ENCODE measurements at regions not wholly inside any gene's neighbourhood (a gene's known extent, or its start where the extent isn't known, plus 50 kb on each side); places are given as distances from the start of the nearest gene placed in this dataset.

DNA sequence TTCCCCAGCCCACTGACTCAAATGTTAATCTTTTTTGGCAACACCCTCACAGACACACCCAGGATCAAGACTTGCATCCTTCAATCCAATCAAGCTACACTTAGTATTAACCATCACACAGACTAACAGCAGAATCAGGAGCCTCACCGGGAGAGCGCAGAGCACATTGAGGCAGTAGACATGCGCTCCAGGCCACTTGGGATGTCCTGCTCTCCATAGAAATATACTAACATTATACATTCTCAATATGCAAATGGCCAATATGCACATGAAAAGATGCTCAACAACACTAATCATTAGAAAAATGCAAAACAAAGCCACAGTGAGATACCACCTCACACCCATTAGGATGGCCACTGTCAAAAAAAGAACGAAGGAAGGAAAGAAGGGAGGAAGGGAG, 135.0 kb upstream of the KCNE2 start:
- no peak overlapping the region for H3K27ac ChIP-seq (ENCODE audit: extremely low read depth, low read depth, low read length)
- no peaks in the 10 kb centered on the region for H3K36me3 ChIP-seq (ENCODE audit: control insufficient read depth in 2 of 2, insufficient read depth in 1 of 2, low read length in 2 of 2)
- no peaks in the 10 kb centered on the region for H3K4me1 ChIP-seq (ENCODE audit: control insufficient read depth, insufficient read depth, low read length)
- TF ChIP-seq REST (tag by site-specific recombination; IDR thresholded peaks at IDR 0.05) (no peak), KLF17 (tag by site-specific recombination; IDR thresholded peaks at IDR 0.05) (no peak), MEIS1 (CRISPR knock-in tag; IDR thresholded peaks at IDR 0.05; ENCODE audit: borderline replicate concordance) (no peak), ZNF280D (tag by site-specific recombination; IDR thresholded peaks at IDR 0.05) (no peak), ZNF623 (tag by site-specific recombination; IDR thresholded peaks at IDR 0.05) (no peak), ZNF660 (tag by site-specific recombination; IDR thresholded peaks at IDR 0.05) (no peak), ZNF792 (tag by site-specific recombination; IDR thresholded peaks at IDR 0.05) (no peak), ZFP3 (tag by site-specific recombination; IDR thresholded peaks at IDR 0.05; ENCODE audit: low read depth) (no peak), PRDM1 (tag by site-specific recombination; IDR thresholded peaks at IDR 0.05) (no peak)
- TF ChIP-seq, protein P1, sequence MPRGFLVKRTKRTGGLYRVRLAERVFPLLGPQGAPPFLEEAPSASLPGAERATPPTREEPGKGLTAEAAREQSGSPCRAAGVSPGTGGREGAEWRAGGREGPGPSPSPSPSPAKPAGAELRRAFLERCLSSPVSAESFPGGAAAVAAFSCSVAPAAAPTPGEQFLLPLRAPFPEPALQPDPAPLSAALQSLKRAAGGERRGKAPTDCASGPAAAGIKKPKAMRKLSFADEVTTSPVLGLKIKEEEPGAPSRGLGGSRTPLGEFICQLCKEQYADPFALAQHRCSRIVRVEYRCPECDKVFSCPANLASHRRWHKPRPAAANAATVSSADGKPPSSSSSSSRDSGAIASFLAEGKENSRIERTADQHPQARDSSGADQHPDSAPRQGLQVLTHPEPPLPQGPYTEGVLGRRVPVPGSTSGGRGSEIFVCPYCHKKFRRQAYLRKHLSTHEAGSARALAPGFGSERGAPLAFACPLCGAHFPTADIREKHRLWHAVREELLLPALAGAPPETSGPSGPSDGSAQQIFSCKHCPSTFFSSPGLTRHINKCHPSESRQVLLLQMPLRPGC (tag by site-specific recombination; IDR thresholded peaks at IDR 0.05): no peak
- H3K9me3 ChIP-seq (ENCODE audit: control insufficient read depth, insufficient read depth, low read depth, low read length): no peaks in the 10 kb centered on the region
- POLR2A ChIA-PET: no interaction called here
- CTCF ChIA-PET: no interaction called here
- H3K4me3 ChIP-seq (ENCODE audit: low read depth, low read length): no peak overlapping the region

DNA sequence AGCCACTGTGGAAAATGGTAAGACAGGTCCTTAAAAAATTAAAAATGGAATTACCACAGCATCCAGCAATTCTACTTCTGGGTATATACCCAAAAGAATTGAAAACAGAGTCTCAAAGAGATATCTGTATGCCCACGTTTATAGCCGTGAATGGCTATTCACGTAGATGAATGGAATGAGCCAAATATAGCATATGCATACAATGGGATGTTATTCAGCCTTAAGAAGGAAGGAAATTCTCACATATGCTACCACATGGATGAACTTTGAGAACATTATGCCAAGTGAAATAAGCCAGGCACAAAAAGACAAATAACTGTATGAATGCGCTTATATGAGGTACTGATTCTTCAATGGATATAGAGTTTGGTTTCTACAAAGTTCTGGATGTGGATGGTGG, 134.5 kb upstream of the KCNE2 start:
- no peaks in the 10 kb centered on the region for H3K4me1 ChIP-seq (ENCODE audit: control insufficient read depth, insufficient read depth, low read length)
- ChIA-PET POLR2A (no interaction called here), CTCF (interaction anchor here (0.6 kb wide), 1 partner anchor 738 kb away, joined by 3 read pairs; the partner anchor contains the start of gene DNAJC28)
- no peaks in the 10 kb centered on the region for H3K9me3 ChIP-seq (ENCODE audit: control insufficient read depth, insufficient read depth, low read depth, low read length)
- no peak for TF ChIP-seq CTCF (tag by site-specific recombination; IDR thresholded peaks at IDR 0.05)
- TF ChIP-seq, protein P2, sequence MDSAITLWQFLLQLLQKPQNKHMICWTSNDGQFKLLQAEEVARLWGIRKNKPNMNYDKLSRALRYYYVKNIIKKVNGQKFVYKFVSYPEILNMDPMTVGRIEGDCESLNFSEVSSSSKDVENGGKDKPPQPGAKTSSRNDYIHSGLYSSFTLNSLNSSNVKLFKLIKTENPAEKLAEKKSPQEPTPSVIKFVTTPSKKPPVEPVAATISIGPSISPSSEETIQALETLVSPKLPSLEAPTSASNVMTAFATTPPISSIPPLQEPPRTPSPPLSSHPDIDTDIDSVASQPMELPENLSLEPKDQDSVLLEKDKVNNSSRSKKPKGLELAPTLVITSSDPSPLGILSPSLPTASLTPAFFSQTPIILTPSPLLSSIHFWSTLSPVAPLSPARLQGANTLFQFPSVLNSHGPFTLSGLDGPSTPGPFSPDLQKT (IDR thresholded peaks at IDR 0.05; ENCODE audit: borderline replicate concordance, low read depth, low read length): no peak
- TF ChIP-seq, protein P3, sequence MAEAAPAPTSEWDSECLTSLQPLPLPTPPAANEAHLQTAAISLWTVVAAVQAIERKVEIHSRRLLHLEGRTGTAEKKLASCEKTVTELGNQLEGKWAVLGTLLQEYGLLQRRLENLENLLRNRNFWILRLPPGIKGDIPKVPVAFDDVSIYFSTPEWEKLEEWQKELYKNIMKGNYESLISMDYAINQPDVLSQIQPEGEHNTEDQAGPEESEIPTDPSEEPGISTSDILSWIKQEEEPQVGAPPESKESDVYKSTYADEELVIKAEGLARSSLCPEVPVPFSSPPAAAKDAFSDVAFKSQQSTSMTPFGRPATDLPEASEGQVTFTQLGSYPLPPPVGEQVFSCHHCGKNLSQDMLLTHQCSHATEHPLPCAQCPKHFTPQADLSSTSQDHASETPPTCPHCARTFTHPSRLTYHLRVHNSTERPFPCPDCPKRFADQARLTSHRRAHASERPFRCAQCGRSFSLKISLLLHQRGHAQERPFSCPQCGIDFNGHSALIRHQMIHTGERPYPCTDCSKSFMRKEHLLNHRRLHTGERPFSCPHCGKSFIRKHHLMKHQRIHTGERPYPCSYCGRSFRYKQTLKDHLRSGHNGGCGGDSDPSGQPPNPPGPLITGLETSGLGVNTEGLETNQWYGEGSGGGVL (tag by site-specific recombination; IDR thresholded peaks at IDR 0.05): no peak
- no peak for TF ChIP-seq REST (tag by site-specific recombination; IDR thresholded peaks at IDR 0.05)
- no peak overlapping the region for H3K4me3 ChIP-seq (ENCODE audit: low read depth, low read length)
- no peaks in the 10 kb centered on the region for H3K36me3 ChIP-seq (ENCODE audit: control insufficient read depth in 2 of 2, insufficient read depth in 1 of 2, low read length in 2 of 2)
- no peak overlapping the region for H3K27ac ChIP-seq (ENCODE audit: extremely low read depth, low read depth, low read length)
